ENCODE measurements at regions not wholly inside any gene's neighbourhood (a gene's known extent, or its start where the extent isn't known, plus 50 kb on each side); places are given as distances from the start of the nearest gene placed in this dataset.

GRCh38 chr3:72220946-72221345 lies 436.0 kb upstream of the PROK2 start:
- TF ChIP-seq POLR2AphosphoS5 (IDR thresholded peaks at IDR 0.05; ENCODE audit: low read depth, low read length): no peak
- TF ChIP-seq POLR2A (IDR thresholded peaks at IDR 0.05; ENCODE audit: low read depth, low read length): no peak
